Ovary (tissue), 7 donors: ENCODE measurements at regions not wholly inside any gene's neighbourhood (a gene's known extent, or its start where the extent isn't known, plus 50 kb on each side); places are given as distances from the start of the nearest gene placed in this dataset.

ENCODE experiments used
- DNase-seq, 5 donors: peaks; one replicate each; pipeline ENCODE4 v3.0.0-alpha.2; 2019 to 2020
- H3K27ac ChIP-seq, 2 donors: fragments of 200-600 bp; one replicate each; pipeline versions ENCODE4 v1.5.1 to v1.8.0; 2019 to 2022
- H3K27me3 ChIP-seq: fragments of 200-600 bp; one replicate; pipeline ENCODE4 v1.8.0; 2022
- H3K36me3 ChIP-seq: fragments of 200-600 bp; sonication (generic); one replicate; pipeline ENCODE4 v1.5.1; 2019
- H3K4me1 ChIP-seq: one replicate; pipeline ENCODE4 v1.8.1; 2013; ENCODE audit warnings: mild to moderate bottlenecking, moderate library complexity; ENCODE audit not compliant: insufficient read depth
- H3K4me3 ChIP-seq: fragments of 200-600 bp; sonication (generic); one replicate; pipeline ENCODE4 v1.5.1; 2017
- H3K9me3 ChIP-seq, 2 donors: fragments of 200-600 bp in 1 of 2; sonication (generic) in 1 of 2; one replicate each; pipeline versions ENCODE4 v1.5.1 to v1.8.1; 2013 to 2019; ENCODE audit warnings: mild to moderate bottlenecking in 1 of 2, moderate library complexity in 1 of 2
- EP300 ChIP-seq: sonication (generic); formaldehyde crosslinking; IDR thresholded peaks from one replicate; pipeline ENCODE4 v1.6.1; 2017; ENCODE audit warnings: antibody characterized with exemption
- POLR2A ChIP-seq: fragments of 450-650 bp; IDR thresholded peaks from one replicate; pipeline ENCODE4 v1.6.1; 2017; ENCODE audit warnings: antibody characterized with exemption, mild to moderate bottlenecking, moderate library complexity
- whole genome bisulfite sequencing, 3 donors: extraction: QIAGEN DNeasy Blood & Tissue Kit in 1 of 3; methylation state at CpG; one replicate each; pipeline versions ENCODE4 v1.1.5 to v1.1.7; 2013 to 2017; 5-methylcytosine and 5-hydroxymethylcytosine counted together
- intact Hi-C, 4 donors: fragments of 100-400 bp; cut with DNase I; formaldehyde crosslinking; loops; one replicate each; pipeline versions ENCODE4 v1.11.0 to v1.15.1; 2022 to 2023
- TF ChIP-seq, protein P1 (sequence below), 3 donors: fragments of 450-650 bp in 2 of 3; fragments of 200-600 bp in 1 of 3; IDR thresholded peaks; one replicate each; pipeline versions ENCODE4 v1.5.1 to v1.8.0; 2016 to 2022; ENCODE audit warnings: antibody characterized with exemption in 3 of 3, mild to moderate bottlenecking in 1 of 3
- donor health status: DM: no; HTN: no; CAD: no; lungs with moderate emphysema.
- donor health status: DM: no; HTN: no; CAD: no.
- donor health status: Bipolar disorder and iron deficiency.
- donor health status: DM: no; HTN: no; CAD: no.
- donor health status: DM: yes; HTN: yes; CAD: no.

DNA sequence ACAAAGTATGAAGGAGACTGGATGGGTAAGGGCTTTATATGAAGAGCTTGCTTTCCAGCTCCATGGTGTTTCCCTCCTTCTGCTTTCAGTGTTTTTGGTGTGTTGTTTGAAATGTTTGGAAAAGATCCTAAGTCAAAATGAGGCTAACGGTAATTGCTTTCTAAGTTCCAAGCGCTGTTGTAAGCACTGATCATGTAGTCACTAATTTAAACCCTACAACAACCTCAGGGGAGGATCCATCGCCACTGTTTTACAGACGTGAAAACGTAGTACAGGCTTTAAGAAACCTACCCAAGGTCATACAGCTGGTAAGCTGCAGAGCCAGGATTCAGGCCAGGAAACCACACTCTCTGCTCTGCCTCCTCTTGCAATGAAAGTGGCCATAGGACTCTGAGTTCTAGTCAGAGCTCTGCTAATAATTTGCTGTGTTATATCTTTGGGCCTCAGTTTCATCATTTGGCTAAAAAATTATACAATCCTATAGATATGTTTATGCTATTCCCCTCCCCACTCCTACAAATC is 102.9 kb upstream of the PGRMC2 start:
- Histone ChIP-seq H3K4me3 (no peak overlapping the region), H3K36me3 (no peaks in the 10 kb centered on the region), H3K27me3 (no peaks in the 10 kb centered on the region), H3K4me1 (peaks cover 19% of the 10 kb centered on the region), H3K27ac (peak overlapping the region in 1 of 2 donors; percentile 51), H3K9me3 (no peaks in the 10 kb centered on the region)
- intact Hi-C loops: no loop called here
- no peak for DNase-seq
- TF ChIP-seq EP300: no peak
- WGBS, 3 donors: 25% methylated on average over 5 of the region's 5 CpGs

DNA sequence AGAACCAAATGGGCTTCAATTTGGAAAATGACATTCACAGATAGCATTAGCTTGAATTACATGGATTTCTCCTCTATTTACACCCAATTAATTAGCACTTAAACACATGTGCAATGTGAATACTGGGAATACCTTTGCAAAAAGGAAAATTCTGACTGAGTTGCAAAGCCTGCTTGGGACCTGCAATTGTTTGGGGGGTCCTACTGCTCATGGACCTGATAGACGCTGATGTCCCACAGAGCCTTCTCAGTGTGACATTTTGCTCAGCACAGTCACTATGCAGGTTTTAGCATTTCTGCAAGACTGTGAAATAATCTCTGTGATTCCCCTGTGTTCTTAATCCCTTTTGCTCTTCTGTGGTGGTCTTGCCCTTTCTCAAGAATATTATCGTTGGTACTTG is 101.2 kb upstream of the PGRMC2 start:
- TF ChIP-seq POLR2A (no peak), EP300 (no peak)
- TF ChIP-seq, protein P1, sequence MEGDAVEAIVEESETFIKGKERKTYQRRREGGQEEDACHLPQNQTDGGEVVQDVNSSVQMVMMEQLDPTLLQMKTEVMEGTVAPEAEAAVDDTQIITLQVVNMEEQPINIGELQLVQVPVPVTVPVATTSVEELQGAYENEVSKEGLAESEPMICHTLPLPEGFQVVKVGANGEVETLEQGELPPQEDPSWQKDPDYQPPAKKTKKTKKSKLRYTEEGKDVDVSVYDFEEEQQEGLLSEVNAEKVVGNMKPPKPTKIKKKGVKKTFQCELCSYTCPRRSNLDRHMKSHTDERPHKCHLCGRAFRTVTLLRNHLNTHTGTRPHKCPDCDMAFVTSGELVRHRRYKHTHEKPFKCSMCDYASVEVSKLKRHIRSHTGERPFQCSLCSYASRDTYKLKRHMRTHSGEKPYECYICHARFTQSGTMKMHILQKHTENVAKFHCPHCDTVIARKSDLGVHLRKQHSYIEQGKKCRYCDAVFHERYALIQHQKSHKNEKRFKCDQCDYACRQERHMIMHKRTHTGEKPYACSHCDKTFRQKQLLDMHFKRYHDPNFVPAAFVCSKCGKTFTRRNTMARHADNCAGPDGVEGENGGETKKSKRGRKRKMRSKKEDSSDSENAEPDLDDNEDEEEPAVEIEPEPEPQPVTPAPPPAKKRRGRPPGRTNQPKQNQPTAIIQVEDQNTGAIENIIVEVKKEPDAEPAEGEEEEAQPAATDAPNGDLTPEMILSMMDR (IDR thresholded peaks at IDR 0.05): no peak
- WGBS, 3 donors: 86 to 90% (median 86%) methylated on average over 2 of the region's 2 CpGs
- Histone ChIP-seq H3K27ac (peak overlapping the region in 1 of 2 donors; percentile 6), H3K4me1 (peaks cover 19% of the 10 kb centered on the region), H3K4me3 (no peak overlapping the region), H3K36me3 (no peaks in the 10 kb centered on the region), H3K27me3 (no peaks in the 10 kb centered on the region), H3K9me3 (no peaks in the 10 kb centered on the region)
- intact Hi-C loops: loop anchor here in 1 of 4 donors (10.0 kb wide), 1 partner anchor 104 kb away; the partner anchor contains the start of gene PGRMC2
- DNase-seq: no peak

DNA sequence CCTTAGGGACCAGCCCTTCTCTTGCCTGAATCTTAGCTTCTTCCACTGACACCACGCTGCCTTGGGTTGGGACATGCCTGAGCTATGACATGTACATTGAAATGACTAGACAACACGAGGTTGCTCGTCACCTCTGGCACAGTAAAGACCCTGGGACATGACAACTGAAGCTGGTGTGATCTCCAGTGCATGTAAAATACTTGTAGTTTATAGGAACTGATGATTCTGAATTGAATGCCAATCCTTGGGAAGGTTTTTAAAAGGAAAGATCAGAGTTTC is 100.7 kb upstream of the PGRMC2 start:
- no peak for DNase-seq
- Histone ChIP-seq H3K27ac (no peak overlapping the region), H3K36me3 (no peaks in the 10 kb centered on the region), H3K9me3 (no peaks in the 10 kb centered on the region), H3K4me1 (peaks cover 16% of the 10 kb centered on the region), H3K4me3 (no peak overlapping the region), H3K27me3 (no peaks in the 10 kb centered on the region)
- TF ChIP-seq, protein P1 (IDR thresholded peaks at IDR 0.05): no peak
- TF ChIP-seq EP300: no peak
- no peak for TF ChIP-seq POLR2A
- 92 to 94% (median 93%) methylated on average over 3 of the region's 3 CpGs for WGBS, 3 donors
- intact Hi-C loops: loop anchor here in 1 of 4 donors (10.0 kb wide), 1 partner anchor 103 kb away; the partner anchor contains the start of gene PGRMC2

DNA sequence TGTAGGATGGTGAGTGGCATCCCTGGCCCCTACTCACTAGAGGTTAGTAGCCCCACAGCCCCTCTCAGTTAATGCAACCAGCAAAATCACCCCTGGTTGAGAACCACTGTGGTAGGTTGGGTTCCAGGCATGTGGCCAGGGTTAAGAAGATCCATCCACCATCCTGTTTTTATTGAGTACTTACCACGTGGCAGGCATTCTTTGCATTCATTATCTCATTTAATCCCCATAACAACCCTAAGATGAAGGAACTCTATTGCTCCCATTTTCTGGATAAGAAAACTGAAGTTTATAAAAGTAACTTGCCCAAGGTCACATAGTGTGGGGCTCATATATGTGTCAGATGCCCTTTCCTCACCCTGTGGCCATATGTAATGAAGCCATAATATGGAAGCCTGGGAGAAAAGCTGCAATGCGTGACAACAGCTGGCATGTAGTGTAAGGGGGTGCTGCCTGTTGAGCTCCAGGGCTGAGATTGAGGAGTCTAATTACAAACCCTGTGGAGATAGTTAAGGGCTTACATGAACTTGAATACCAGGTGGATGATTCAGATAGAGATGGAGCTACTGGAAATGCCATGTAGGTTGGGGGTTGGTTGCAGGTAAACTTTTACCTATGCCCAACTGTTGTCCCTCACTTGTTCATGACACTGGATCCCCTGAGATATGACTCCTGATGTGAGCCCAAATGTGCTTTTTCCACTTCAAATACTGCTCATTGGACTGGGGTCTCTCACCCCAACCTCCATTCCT is 100.2 kb upstream of the PGRMC2 start:
- H3K4me1 ChIP-seq: peaks cover 14% of the 10 kb centered on the region
- WGBS, 3 donors: 51 to 56% (median 56%) methylated on average over 2 of the region's 2 CpGs
- no peaks in the 10 kb centered on the region for H3K36me3 ChIP-seq
- H3K27ac ChIP-seq: peak overlapping the region; percentile 35 to 73
- H3K27me3 ChIP-seq: no peaks in the 10 kb centered on the region
- H3K9me3 ChIP-seq: no peaks in the 10 kb centered on the region
- intact Hi-C loops: loop anchor here in 1 of 4 donors (10.0 kb wide), 1 partner anchor 103 kb away; the partner anchor contains the start of gene PGRMC2
- no peak overlapping the region for H3K4me3 ChIP-seq
- no peak for DNase-seq
- TF ChIP-seq POLR2A (no peak), EP300 (no peak)
- TF ChIP-seq, protein P1 (IDR thresholded peaks at IDR 0.05): no peak
